Stimulated activated CD8-positive, alpha-beta memory T cell treated with anti-CD3 and anti-CD28 coated beads, Interleukin-7, amount 100 ng/mL, for 1 hour (primary cell): ENCODE measurements at regions not wholly inside any gene's neighbourhood (a gene's known extent, or its start where the extent isn't known, plus 50 kb on each side); places are given as distances from the start of the nearest gene placed in this dataset.
"Not testable (repeated sequence)": the region's sequence is repeated elsewhere in the genome, so short reads cannot be mapped to it uniquely, and the experiment has no call there.

Experiments used
- DNase-seq, 2 donors: peaks; one replicate each; pipeline ENCODE4 v3.0.0-alpha.2; 2020; ENCODE audit warnings: low read depth in 2 of 2

DNA sequence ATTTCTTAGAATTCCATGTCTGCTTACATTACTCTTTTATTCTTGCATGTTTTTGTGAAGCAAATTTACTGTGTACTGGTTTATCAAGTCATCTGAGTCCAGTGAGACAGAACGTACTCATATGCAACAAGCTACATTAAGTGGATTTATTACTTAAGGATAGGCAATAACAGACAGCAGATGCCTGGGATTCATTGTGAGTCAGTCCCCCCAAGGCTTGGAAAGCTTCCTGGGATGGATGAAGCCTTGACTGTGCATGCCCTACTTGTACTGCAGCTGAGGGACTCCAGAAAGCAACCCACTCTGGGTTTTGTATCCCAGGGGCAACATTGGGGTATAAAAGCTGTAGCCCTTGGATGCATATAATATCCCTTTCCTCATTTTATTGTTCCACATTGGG is 113.4 kb upstream of the RAB18 start:
- no peak for DNase-seq

DNA sequence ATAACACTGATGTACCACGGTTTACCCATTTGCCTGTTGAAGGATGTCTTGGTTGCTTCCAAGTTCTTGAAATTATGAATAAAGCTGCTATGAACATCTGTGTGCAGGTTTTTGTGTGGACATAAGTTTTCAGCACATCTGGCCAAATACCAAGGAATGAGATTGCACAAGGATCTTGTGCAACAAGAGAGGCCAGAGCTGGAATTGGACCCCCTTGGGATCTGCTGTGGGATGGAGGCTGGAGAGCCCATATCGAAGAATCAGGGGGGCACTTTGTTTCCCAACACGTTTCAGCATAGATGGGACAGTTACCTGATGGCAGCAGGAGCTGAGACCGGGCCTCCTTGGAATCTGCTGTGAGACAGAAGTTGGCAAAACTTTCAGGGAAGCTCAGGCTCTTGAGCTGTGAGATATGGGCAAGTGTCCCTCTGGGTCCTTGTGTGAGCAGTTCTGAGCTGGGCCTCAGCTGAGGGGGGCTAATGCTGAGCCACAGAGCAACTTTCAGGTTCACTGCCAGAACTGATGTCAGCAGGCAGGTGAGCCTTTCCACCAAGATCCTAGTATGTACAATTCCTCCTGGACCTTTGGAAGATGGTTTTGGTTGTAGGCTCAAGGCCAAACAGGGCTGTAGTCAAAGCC is 115.2 kb upstream of the RAB18 start:
- no peak for DNase-seq

DNA sequence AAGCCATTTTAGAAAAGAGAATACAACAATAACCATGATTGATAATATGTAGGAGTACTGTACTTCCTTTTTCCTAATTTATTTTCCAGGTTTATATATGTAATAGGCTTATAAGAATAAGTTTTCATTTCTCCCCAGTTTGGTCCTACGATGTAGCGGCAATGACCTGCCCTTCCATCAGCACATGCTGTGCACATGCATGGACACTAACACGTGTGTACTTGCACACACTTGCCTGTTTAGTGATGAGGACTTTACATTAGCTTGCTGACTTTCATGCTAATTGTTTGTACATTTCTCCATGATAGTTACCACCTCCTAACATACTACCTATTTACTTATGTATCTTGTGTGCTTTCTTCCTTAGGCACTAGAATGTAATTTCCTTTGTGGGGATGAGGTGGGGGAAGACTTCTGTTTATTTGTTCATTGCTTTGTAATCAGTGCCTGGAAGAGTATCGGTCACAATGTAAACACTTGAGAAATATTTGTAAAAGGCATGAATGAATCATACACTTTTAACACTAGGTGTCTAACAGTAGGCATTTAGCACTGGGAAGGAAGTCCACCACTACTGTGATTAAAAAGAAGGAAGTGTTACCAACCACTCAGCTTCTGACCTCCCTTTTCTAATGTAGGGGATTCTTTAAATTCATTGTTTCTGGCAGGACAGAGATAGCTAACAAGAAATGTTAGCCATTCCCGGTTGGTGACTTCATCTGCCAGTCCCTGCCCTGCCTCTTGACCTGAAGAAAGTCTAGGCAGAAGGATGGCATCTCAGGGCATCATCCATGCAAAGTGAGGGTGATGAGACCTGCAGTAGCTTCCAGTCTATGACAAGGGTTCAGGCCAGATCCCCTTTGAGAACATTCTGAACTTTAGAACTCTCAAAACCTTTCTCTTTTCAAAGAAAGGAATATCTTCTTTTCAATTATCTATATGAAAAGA is 120.2 kb upstream of the RAB18 start:
- DNase-seq, result no peak

DNA sequence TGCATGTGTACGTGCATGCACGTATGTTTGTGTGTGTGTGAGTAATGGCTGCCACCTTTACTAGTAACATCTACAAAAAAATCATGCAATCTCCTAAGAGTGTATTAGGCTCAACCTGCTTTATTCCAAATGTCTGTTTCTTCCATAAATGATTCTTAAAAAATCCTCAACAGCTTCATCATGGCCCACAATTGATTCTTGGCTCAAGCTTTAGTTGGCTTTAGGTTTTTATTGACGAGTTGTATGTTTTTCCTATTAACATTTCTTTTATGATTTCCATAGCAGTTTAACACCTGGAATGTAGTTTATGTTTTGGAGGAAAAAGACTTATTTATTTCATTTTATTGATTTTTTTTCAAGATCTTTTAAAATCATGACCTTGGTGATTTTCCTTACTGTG is 121.9 kb upstream of the RAB18 start:
- DNase-seq, result no peak

DNA sequence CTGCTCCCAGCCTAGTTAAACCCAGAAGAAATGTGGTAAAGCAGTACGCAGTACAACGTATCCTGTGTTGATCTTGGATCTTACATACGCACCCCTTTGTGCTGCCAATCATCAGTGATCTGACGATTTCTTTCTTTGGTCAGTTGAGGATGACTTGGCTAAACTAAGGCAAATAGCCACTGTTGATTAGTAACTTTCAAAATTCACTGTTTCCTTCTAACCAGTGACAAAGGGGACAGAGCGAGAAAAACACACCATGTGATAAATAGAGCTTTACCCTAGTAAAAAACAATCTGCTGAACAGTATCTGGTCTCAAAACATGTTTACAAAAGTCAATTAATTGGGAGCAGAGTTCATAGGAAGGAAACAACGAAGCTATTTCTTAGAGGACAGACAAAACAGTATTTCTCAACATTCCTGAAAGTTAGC is 123.2 kb upstream of the RAB18 start:
- no peak for DNase-seq

DNA sequence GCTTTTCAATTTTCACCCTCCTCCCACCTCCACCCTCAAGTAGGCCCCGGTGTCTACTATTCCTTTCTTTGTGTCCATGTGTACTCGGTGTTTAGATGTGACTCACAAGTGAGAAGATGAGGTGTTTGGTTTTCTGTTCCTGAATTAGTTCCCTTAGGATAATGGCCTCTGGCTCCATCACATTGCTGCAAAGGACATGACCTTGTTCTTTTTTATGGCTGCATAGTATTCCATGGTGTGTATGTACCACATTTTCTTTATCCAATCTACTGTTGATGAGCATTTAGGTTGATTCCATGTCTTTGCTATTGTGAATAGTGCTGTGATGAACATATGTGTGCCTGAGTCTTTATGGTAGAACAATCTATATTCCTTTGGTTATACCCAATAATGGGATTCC is 125.1 kb upstream of the RAB18 start:
- not testable (repeated sequence) for DNase-seq

DNA sequence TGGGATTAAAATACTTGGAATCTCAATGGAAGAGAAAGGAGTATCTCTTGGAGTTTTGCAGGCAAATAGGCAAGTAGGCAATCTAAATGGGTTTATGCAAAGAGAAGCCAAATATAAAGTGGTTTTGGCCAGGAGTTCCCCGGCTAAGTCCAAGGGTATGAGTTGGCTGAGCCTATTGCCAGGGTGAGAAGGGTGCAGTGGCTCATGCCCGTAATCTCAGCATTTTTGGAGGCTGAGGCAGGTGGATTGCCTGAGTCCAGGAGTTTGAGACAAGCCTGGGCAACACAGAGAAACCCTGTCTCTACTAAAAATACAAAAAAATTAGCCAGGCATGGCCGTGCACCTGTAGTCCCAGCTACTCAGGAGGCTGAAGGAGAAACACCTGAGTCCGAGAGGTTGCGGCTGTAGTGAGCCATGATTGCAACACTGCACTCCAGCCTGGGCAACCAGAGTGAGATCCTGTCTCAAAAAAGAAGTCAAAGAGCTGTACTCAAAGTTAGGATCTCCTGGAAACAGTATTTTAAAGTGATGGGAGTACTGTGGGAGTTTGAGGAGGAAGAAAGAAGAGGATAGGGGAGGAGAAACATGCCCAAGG is 130.4 kb upstream of the RAB18 start:
- no peak for DNase-seq

DNA sequence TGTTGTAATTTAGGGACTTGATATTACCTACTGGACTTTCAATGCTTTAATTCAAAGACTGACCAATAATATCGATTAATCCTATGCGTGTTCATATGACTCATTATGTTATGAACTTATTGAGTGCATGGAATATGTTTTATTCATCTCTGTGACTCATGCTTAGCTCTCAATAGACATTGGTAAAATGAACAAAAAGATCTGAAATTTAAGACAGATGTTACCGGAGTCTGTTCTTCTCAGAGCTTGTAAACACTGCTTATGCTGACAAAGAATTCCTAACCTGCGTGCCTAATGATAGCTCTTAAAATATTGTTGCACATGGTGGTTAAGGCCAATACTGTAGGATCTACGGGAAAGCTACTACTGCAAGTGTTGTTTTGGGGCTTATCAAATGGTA is 131.5 kb upstream of the ACBD5 start:
- DNase-seq, result no peak

DNA sequence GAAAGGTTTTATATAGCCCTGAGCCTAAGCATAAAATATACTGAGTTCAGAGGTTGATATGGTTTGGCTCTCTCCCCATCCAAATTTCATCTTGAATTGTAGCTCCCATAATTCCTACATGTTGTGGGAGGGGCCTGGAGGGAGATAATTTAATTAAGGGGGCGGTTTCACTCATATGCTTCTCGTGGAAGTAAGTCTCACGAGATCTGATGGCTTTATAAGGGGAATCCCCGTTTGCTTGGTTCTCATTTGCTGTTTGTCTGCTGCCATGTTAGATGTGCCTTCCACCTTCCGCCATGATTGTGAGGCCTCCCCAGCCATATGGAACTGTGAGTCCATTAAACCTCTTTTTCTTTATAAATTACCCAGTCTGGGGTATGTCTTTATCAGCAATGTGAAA is 130.8 kb upstream of the ACBD5 start:
- DNase-seq, result not testable (repeated sequence)

DNA sequence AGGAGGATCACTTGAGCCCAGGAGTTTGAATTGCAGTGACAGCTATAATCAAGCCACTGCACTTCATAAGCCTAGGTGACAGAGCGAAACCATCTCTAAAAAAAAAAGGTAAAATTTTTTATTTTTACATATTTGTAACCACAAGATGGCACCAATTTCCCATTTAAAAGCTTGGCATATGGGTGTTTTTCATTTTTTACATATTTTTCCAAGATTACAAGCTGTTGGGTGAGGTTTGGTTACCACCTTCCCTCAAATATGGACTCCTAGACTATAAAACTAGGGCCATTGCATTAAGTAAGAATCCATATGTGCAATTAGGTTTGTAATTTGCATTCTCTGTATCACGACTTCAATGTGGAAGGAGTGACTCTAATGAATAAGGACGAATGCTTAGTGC is 129.3 kb upstream of the ACBD5 start:
- no peak for DNase-seq

DNA sequence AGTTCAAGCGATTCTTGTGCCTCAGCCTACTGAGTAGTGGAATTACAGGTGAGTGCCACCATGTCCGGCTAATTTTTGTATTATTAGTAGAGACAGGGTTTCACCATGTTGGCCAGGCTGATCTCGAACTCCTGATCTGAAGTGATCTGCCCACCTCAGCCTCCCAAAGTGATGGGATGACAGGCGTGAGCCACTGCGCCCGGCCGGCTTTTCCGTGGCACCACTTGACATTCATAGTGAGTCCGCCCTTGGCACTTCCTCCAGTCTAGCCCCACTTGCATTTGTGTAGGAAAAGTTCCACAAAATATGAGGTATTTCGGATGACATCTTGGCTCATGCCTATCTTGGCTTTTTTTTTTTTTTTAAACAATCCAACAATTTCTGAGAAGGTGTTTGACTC is 128.1 kb upstream of the ACBD5 start:
- DNase-seq, result no peak

DNA sequence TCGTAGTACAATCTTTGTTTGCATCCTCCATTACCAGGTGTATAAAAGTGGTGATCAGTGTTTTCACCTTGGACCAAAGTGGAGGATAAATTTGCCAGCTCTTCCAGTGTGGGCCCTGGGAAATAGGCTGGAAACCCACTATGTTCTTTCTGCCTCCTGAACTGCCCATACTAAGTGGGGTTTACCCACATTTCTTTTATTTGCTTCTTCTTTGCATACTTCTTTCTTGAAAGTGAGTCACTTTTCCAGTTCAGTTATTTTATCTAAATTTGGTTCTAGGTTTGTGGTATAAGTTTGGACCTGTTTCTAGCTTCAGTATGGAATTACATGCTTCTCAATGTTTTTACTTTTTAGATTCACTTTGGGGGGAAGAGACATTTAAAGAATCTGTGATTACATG is 126.2 kb upstream of the ACBD5 start:
- DNase-seq, result no peak

DNA sequence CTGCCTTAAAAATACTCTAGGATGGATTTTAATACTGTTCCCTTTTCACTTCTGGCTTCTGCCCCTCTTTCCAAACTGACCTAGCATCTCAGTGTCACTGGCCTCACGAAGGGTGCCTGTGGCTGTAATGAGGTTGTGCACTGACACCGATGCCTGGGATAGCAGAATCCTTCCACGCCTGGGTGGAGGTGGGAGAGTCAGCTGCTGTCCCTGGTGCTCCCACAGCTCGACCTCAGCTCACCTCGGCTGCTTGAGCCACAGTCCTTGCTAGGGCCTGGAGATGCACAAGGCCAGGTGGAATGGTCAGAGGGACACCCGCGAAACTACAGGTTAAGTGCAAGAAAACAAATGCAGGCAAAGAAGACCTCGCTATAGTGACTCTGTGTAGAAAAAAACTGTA is 123.4 kb upstream of the ACBD5 start:
- DNase-seq, result no peak

DNA sequence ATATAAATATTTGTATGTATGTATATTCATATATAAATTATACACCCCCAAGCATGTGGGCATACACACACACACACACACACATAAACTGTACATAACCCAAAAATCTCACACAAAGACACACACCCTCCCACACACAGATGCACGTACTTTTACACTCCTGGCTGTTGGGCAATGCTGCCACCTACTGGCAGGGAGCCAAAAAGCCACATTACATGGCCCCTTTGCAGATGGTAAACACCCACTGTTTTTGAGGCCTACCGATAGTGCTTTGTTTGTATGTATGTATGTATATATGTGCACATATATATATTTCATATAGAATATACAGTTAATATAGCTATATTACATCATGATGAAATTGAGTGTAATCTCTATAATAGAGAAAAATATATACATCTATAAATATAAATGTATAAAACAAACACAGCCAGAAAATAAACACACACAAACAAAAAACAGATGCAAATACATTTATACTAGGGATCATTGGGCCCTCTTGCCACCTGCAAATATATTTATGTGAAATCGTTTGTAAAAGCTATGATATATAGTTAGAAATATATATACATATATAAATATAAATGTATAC is 120.1 kb upstream of the ACBD5 start:
- peak; percentile 54 to 64 for DNase-seq

DNA sequence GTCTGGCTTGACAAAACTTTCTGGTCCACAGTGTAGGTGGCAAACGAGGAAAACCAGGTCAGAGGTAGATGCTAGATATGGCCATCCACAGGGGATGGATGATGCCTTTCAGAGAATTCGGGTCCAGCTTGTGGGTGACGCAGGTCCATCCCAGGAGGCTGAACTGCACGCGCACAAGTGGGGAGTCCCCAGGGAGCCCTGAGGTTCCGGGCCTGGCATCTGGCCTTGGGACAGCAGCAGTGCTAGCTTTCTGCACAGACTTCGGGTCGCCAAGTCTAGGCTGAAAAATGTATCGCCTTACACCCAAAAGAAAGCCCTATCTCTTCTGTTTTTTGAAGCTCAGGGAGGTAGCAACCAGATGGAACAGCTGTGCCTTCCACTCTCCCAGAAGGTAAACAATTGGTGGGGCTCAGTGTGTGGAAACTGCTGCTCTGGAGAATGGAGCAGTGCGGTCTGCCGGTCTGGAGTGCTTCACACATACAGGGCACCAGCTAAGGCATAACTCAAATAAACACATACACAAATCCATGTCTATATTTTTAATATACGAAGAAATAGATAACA is 119.3 kb upstream of the ACBD5 start:
- no peak for DNase-seq

DNA sequence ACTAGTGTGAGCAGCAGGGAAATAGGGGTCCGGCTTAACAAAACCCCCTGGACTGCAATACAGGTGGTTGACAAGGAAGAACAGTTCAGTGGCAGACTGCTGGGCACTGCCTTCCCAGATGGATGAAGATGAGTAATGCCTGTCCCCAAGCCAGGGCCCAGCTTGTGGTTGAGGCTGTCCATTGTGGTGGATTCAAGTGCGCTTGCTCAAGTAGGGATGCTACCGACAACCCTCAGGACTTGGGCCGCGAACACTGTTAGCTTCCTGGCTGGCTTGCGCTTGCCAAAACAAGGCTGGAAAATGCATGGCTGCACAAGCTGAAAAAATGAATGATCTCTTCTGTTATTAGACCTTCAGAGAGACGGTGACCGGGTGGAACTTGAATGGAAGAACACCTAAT is 116.1 kb upstream of the ACBD5 start:
- no peak for DNase-seq

DNA sequence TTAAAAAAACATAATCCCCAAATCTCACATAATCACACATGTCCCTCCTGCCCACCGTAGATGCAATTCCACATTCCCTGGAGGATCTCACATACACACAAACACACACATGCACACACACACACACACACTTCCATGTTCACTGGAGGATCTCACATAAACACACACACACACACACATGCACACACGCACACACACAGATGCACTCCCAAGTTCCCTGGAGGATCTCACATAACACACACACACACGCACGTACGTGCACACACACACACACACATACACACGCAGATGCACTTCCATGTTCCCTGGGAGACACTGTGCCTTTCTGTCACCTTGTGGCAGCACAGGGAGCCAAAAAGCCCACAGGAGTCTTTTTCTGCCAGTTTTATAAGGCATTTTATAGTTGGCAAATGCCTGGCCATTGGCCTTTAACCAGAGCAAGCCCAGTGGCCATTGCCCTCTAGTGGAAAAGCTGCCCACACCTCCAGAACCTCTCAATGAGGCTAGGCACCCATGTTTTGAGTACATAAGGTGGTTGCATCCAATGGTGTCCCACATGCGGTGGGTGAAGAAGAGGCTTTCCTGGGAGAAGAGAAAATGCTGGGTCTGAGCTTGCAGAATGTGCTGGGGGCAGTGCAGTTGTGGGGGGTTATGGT is 115.4 kb upstream of the ACBD5 start:
- DNase-seq, result no peak

DNA sequence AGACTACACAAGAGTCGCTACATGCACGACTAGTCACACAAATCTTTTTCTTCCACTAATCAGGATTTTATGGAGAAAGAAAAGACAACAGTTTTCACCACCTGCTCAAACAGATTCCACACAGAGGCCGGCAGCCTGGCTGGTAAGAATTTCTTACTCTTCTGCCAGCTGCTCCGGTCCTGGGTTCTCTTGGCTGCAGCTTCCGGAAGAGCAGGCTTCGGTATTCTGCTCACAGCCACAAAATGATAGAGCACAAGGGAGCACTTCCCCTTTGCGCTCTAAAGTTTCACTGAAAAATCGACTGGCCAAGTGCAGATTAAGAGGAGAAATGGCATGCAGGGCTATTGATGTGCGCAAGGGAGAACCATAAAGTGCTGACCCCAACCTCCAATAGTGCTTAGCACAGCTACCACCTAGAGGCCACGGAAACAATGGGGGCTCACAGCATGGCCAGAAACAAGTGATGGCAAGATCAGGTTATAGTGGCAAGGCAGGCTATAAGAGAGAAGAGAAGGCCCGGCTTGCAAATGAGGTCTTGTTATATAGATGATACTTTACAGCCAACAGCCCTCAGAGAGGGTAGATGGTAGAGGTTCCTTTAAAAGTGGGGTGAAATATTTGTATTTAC is 114.2 kb upstream of the ACBD5 start:
- DNase-seq, result not testable (repeated sequence)

DNA sequence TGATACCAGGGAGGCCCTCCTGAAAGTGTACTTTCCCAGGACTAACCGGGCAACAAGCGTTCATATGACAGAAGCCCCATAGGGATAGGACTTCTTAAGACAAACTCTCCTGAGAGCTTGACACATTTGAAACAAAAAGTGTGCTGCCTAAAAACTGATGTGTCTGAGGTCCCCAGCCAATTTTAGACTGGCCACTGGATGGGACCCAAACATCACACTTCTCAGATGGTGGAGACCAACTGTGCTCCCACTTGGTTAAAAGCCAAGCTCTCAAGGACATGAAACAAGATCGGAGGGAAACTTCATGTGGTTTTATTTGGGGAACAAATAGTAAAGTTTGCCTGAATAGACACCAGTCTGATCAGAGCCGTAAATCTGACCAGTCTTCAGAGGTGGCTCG is 113.5 kb upstream of the ACBD5 start:
- DNase-seq, result not testable (repeated sequence)

DNA sequence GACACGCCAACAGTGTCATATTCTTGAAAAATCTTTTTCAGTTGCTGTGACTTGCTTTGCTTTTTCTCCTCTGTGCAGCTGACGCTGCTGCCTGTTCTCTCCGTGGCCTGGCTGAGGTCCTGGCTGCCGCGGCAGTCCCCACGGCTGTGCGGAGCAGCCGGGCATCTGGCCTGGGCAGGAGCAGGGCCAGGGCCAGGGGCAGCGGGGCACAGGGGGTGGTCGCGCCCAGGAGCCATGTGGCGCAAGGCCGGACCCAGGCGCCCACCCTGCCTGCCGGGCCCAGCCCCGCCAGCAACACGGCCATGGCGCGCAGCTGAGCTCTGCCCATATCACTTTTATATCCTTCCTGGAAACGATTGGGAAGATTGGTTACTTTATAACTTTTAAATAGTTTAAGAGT is 109.4 kb upstream of the ACBD5 start:
- no peak for DNase-seq

DNA sequence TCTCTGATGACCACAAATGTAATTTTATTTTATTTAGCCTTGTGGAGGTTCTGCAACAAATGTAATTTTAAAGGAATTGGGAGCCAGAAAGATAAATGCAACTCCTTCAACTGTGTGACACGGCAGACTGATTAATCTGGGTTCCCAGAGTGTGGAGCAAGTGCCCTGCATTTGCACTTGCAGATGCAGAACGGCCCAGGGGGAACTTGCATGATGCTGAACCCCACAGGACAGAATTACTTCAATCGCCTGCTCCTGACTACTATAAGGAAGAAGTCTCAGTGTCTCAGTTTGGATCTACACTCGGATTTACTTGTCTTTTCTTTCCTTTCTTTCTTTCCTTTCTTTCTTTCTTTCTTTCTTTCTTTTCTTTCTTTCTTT is 107.2 kb upstream of the ACBD5 start:
- DNase-seq, result not testable (repeated sequence)
